Loucy (cell line): ENCODE measurements at regions not wholly inside any gene's neighbourhood (a gene's known extent, or its start where the extent isn't known, plus 50 kb on each side); places are given as distances from the start of the nearest gene placed in this dataset.

Experiments used
- H2AFZ ChIP-seq: fragments of 200-600 bp; sonication (generic); 2 replicates; pipeline ENCODE4 v1.6.0; 2016; ENCODE audit warnings: antibody characterized with exemption, mild to moderate bottlenecking, low read length, moderate library complexity
- H3F3A ChIP-seq: fragments of 200-600 bp; 2 replicates; pipeline ENCODE4 v1.6.0; 2016; ENCODE audit warnings: antibody characterized with exemption, low read depth, mild to moderate bottlenecking
- H3K27me3 ChIP-seq: fragments of 200-600 bp; sonication (generic); 2 replicates; pipeline ENCODE4 v1.6.1; 2014; ENCODE audit warnings: low read length, mild to moderate bottlenecking; ENCODE audit not compliant: insufficient read depth, poor library complexity, severe bottlenecking
- H3K36me3 ChIP-seq: fragments of 200-600 bp; sonication (generic); 2 replicates; pipeline ENCODE4 v1.6.1; 2016; ENCODE audit warnings: low read length; ENCODE audit not compliant: insufficient read depth
- H3K4me1 ChIP-seq: fragments of 200-600 bp; sonication (generic); 2 replicates; pipeline ENCODE4 v1.5.1; 2014; ENCODE audit warnings: low read length, mild to moderate bottlenecking; ENCODE audit not compliant: insufficient read depth, poor library complexity, severe bottlenecking
- H3K4me2 ChIP-seq: fragments of 200-600 bp; sonication (generic); 2 replicates; pipeline ENCODE4 v1.6.0; 2014; ENCODE audit warnings: antibody characterized with exemption, low read length, low read depth, mild to moderate bottlenecking; ENCODE audit not compliant: poor library complexity, severe bottlenecking
- H3K4me3 ChIP-seq: fragments of 200-600 bp; sonication (generic); 2 replicates; pipeline ENCODE4 v1.5.1; 2014; ENCODE audit warnings: low read length, mild to moderate bottlenecking, mixed read lengths; ENCODE audit not compliant: poor library complexity, severe bottlenecking
- H3K79me2 ChIP-seq: fragments of 200-600 bp; sonication (generic); 2 replicates; pipeline ENCODE4 v1.6.1; 2014; ENCODE audit warnings: low read length; ENCODE audit not compliant: insufficient read depth
- H3K9ac ChIP-seq: fragments of 200-600 bp; sonication (generic); 2 replicates; pipeline ENCODE4 v1.6.0; 2014; ENCODE audit warnings: mild to moderate bottlenecking, low read depth, low read length, moderate library complexity; ENCODE audit not compliant: poor library complexity, severe bottlenecking
- H3K9me2 ChIP-seq: fragments of 200-600 bp; sonication (generic); replicated peaks from 2 replicates; pipeline ENCODE4 v1.6.1; 2016; ENCODE audit warnings: low read depth, low read length, mixed read lengths
- H3K9me3 ChIP-seq: fragments of 200-600 bp; sonication (generic); 2 replicates; pipeline ENCODE4 v1.6.1; 2014; ENCODE audit warnings: mild to moderate bottlenecking, antibody characterized with exemption, low read length, low read depth; ENCODE audit not compliant: insufficient read depth
- H4K20me1 ChIP-seq: fragments of 200-600 bp; sonication (generic); 2 replicates; pipeline ENCODE4 v1.6.0; 2014; ENCODE audit warnings: antibody characterized with exemption, low read length, mild to moderate bottlenecking; ENCODE audit not compliant: insufficient read depth, poor library complexity, severe bottlenecking
- EZH2phosphoT487 ChIP-seq: fragments of 200-600 bp; IDR thresholded peaks from 2 replicates; pipeline ENCODE4 v1.6.1; 2018; ENCODE audit warnings: antibody characterized with exemption, mild to moderate bottlenecking, moderate library complexity, borderline replicate concordance
- TF ChIP-seq, protein P1 (sequence below): fragments of 200-600 bp; sonication (generic); conservative IDR thresholded peaks from 2 replicates; pipeline ENCODE4 v1.5.1; 2014; ENCODE audit warnings: mild to moderate bottlenecking, antibody characterized with exemption, low read length

DNA sequence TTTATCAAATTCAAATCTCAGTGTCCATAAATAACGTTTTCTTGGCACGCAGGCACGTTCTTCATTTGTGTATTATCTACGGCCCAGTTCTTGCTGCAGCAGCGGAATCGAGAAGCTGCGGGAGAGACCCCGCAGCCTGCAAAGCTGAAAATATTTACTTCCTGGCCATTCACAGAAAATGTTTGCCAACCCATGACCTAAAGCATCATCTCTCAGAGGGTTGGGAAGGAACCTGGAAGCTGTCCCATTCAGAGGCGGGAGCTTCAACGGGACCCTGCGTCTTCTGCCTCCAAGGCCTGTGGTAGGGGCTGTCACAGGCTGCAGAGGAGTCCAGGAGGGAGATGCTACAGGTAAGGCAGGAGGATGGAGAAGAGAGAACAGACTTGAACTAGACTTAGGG lies 319.2 kb downstream of the MN1 start:
- H3F3A ChIP-seq, result no peaks in the 10 kb centered on the region
- no peak overlapping the region for H2AFZ ChIP-seq
- no peak overlapping the region for H3K9ac ChIP-seq
- H3K4me1 ChIP-seq, result no peaks in the 10 kb centered on the region
- no peaks in the 10 kb centered on the region for H3K36me3 ChIP-seq
- H4K20me1 ChIP-seq, result no peaks in the 10 kb centered on the region
- H3K27me3 ChIP-seq, result no peaks in the 10 kb centered on the region
- H3K4me3 ChIP-seq, result no peak overlapping the region
- no peaks in the 10 kb centered on the region for H3K9me3 ChIP-seq
- no peak for TF ChIP-seq EZH2phosphoT487
- TF ChIP-seq, protein P1, sequence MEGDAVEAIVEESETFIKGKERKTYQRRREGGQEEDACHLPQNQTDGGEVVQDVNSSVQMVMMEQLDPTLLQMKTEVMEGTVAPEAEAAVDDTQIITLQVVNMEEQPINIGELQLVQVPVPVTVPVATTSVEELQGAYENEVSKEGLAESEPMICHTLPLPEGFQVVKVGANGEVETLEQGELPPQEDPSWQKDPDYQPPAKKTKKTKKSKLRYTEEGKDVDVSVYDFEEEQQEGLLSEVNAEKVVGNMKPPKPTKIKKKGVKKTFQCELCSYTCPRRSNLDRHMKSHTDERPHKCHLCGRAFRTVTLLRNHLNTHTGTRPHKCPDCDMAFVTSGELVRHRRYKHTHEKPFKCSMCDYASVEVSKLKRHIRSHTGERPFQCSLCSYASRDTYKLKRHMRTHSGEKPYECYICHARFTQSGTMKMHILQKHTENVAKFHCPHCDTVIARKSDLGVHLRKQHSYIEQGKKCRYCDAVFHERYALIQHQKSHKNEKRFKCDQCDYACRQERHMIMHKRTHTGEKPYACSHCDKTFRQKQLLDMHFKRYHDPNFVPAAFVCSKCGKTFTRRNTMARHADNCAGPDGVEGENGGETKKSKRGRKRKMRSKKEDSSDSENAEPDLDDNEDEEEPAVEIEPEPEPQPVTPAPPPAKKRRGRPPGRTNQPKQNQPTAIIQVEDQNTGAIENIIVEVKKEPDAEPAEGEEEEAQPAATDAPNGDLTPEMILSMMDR, result no peak
- no peak overlapping the region for H3K4me2 ChIP-seq
- H3K79me2 ChIP-seq, result no peaks in the 10 kb centered on the region
- H3K9me2 ChIP-seq, result no peaks in the 10 kb centered on the region

DNA sequence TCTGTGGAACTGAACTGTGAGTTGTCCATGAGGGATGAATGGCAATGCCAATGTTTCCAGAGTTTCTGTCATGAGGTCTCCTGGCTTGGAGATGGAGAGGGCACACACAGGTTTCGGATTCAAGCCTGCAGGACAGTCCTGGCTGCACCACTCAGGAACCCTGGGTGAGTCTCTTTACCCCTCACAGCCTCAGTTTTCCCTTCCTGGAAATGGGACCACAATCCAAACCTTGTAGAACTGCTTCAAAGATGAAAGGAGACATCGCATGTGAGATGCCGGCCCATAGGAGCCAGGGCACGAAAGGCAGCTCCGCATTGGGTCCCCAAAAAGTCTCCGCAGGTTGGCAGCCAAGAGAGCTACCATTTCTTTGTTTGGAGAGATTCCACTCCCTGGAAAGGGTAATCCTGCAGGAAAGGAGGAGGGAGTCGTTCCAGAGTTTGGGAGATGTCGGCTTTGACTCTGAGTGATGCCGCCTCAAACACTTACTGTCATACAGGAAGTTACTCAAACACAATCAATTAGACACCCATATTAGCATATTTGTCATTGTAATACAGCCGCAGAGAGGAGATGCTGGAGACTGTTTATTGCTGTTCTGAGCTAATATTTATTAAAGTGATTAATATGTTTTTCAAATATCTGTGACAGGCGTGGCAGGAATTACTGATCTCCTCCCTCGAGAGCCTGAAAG lies 318.3 kb downstream of the MN1 start:
- Histone ChIP-seq H4K20me1 (no peaks in the 10 kb centered on the region), H3F3A (no peaks in the 10 kb centered on the region), H2AFZ (no peak overlapping the region), H3K9ac (no peak overlapping the region), H3K79me2 (no peaks in the 10 kb centered on the region), H3K9me3 (no peaks in the 10 kb centered on the region), H3K27me3 (no peaks in the 10 kb centered on the region), H3K36me3 (no peaks in the 10 kb centered on the region), H3K4me1 (no peaks in the 10 kb centered on the region), H3K4me3 (no peak overlapping the region), H3K4me2 (no peak overlapping the region), H3K9me2 (no peaks in the 10 kb centered on the region)
- TF ChIP-seq EZH2phosphoT487, result no peak
- TF ChIP-seq, protein P1, result no peak

DNA sequence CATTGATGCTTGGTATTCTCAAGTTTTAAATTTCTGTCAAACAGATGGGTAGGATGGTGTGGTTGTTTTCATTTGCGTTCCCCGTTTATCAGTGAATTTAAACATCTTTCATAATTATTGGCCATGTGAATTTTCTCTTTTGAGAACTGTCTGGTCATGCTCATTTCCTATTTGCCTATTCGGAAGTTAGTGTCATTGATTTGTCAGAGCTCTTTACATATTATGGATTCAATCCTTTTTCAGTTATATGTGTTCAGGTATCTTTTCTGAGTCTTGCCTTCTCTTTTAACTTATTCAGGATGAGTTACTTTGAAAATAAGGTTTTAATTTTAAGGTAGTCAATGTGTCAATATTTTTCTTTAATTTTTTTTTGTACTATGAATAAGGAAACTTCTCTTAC lies 315.7 kb downstream of the MN1 start:
- Histone ChIP-seq H3K9me3 (no peaks in the 10 kb centered on the region), H3K9me2 (no peaks in the 10 kb centered on the region), H3K79me2 (no peaks in the 10 kb centered on the region), H3K9ac (no peak overlapping the region), H3K4me2 (no peak overlapping the region), H3K36me3 (no peaks in the 10 kb centered on the region), H3K27me3 (no peaks in the 10 kb centered on the region), H3K4me1 (no peaks in the 10 kb centered on the region), H3F3A (no peaks in the 10 kb centered on the region), H4K20me1 (no peaks in the 10 kb centered on the region), H3K4me3 (no peak overlapping the region), H2AFZ (no peak overlapping the region)
- TF ChIP-seq EZH2phosphoT487, result no peak
- TF ChIP-seq, protein P1, result no peak
